Left lung (tissue), 4 donors: ENCODE measurements at regions not wholly inside any gene's neighbourhood (a gene's known extent, or its start where the extent isn't known, plus 50 kb on each side); places are given as distances from the start of the nearest gene placed in this dataset.

Experiments
- ATAC-seq: fragments of 200-7000 bp; cut with Tn5 transposase; one replicate; pipeline ENCODE4 v1.9.1; 2020; ENCODE audit warnings: moderate library complexity
- DNase-seq, 4 donors: peaks; one replicate each; pipeline ENCODE4 v3.0.0-alpha.2; 2013 to 2020
- H3K27ac ChIP-seq, 2 donors: fragments of 200-600 bp; sonication (generic) in 1 of 2; one replicate each; pipeline versions ENCODE4 v1.5.0 to v1.8.0; 2020 to 2021
- H3K27me3 ChIP-seq, 2 donors: fragments of 200-600 bp; sonication (generic) in 1 of 2; one replicate each; pipeline versions ENCODE4 v1.5.0 to v1.8.0; 2020 to 2021
- H3K36me3 ChIP-seq, 2 donors: fragments of 200-600 bp; sonication (generic) in 1 of 2; one replicate each; pipeline versions ENCODE4 v1.5.0 to v1.8.0; 2020 to 2021
- H3K4me1 ChIP-seq, 2 donors: fragments of 200-600 bp; one replicate each; pipeline ENCODE4 v1.8.0; 2021
- H3K4me3 ChIP-seq, 2 donors: fragments of 200-600 bp; sonication (generic) in 1 of 2; one replicate each; pipeline versions ENCODE4 v1.5.0 to v1.8.0; 2020 to 2021; ENCODE audit warnings: mild to moderate bottlenecking in 1 of 2
- H3K9me3 ChIP-seq, 2 donors: fragments of 200-600 bp; sonication (generic) in 1 of 2; one replicate each; pipeline versions ENCODE4 v1.5.0 to v1.8.0; 2020 to 2021
- intact Hi-C, 2 donors: fragments of 100-400 bp; cut with DNase I; formaldehyde crosslinking; loops; one replicate each; pipeline versions ENCODE4 v1.11.2 to v1.14.2; 2022
- TF ChIP-seq, protein P1 (sequence below), 2 donors: fragments of 200-600 bp; sonication (generic) in 1 of 2; IDR thresholded peaks; one replicate each; pipeline versions ENCODE4 v1.5.0 to v1.8.0; 2021; ENCODE audit warnings: antibody characterized with exemption in 2 of 2
- donor health status: DM: no; HTN: yes; CAD: no.
- donor health status: DM: no; HTN: no; CAD: no.

DNA sequence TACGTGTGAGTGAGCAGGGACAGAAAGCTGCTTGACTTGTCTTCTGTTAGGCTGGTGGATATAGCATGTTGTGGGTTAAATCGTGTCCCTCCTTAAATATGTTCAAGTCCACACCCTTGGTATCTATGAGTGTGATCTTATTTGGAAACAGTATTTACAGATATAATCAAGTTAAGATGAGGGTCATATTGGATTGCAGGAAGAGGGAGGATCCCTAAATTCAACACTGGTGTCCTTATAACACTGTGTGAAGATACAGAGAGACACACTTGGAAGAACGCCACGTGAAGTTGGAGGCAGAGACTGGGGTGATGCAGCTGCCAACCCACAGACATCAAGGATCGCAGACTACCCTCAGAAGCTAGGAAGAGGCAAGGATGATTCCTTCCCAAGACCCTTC, 275.2 kb upstream of the SSTR1 start:
- Histone ChIP-seq H3K27ac (no peak overlapping the region), H3K36me3 (no peaks in the 10 kb centered on the region), H3K9me3 (peaks cover 0 to 2% of the 10 kb centered on the region in 2 donors), H3K4me1 (no peaks in the 10 kb centered on the region), H3K4me3 (no peak overlapping the region), H3K27me3 (no peaks in the 10 kb centered on the region)
- DNase-seq (peak in 1 of 4 donors; percentile 27), ATAC-seq (no peak)
- TF ChIP-seq, protein P1, sequence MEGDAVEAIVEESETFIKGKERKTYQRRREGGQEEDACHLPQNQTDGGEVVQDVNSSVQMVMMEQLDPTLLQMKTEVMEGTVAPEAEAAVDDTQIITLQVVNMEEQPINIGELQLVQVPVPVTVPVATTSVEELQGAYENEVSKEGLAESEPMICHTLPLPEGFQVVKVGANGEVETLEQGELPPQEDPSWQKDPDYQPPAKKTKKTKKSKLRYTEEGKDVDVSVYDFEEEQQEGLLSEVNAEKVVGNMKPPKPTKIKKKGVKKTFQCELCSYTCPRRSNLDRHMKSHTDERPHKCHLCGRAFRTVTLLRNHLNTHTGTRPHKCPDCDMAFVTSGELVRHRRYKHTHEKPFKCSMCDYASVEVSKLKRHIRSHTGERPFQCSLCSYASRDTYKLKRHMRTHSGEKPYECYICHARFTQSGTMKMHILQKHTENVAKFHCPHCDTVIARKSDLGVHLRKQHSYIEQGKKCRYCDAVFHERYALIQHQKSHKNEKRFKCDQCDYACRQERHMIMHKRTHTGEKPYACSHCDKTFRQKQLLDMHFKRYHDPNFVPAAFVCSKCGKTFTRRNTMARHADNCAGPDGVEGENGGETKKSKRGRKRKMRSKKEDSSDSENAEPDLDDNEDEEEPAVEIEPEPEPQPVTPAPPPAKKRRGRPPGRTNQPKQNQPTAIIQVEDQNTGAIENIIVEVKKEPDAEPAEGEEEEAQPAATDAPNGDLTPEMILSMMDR (IDR thresholded peaks at IDR 0.05): no peak
- intact Hi-C loops: no loop called here

DNA sequence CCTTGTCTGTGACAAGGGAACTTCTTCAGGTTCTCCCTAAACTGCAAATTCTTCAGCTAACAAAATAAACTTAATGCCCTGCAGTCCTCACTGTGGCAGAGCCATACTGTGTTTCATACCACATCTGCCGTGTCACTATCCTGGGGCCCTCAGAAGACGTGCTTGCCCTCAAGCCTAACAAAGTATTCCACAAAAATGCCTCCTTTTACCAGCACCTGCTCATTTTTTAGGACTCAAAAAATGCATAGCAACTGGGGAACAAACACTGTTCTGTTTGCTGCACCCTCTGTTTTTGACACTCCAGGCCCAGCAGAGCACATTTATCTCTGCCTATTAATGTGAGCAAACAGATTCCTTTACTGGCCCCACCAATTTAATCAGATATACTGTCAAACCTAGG, 270.7 kb upstream of the SSTR1 start:
- Histone ChIP-seq H3K27ac (no peak overlapping the region), H3K36me3 (no peaks in the 10 kb centered on the region), H3K4me3 (no peak overlapping the region), H3K27me3 (no peaks in the 10 kb centered on the region), H3K9me3 (peaks cover 0 to 2% of the 10 kb centered on the region in 2 donors), H3K4me1 (no peaks in the 10 kb centered on the region)
- TF ChIP-seq, protein P1 (IDR thresholded peaks at IDR 0.05): no peak
- DNase-seq (no peak), ATAC-seq (no peak)
- intact Hi-C loops: no loop called here

DNA sequence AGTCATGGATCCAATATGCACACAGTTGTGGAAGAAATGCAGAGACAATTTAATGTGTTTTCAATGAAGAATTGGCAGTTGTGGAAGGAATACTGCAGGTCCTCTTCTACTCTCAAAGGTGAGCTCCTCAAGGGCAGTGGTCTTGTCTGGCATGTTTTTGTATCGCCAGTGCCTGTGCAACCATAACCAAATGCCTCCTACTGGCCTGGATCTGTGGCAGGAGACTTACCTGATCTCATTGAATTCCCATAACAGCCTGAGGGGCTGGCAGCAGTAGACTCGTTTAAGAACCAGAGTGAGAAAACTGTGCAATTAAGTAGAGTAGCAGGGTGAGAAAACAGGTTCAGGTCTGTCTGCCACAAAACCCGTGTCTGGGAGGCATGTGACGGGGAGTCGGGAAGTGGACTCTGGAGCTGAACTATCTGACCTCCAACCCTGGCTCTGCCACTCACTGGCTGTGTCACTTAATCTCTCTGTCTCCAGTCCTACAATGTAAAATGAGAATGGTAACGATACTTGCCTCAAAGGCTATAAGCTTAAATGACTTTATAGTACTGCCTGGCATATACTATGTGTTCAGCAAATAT, 268.2 kb upstream of the SSTR1 start:
- no peak overlapping the region for H3K4me3 ChIP-seq
- TF ChIP-seq, protein P1 (IDR thresholded peaks at IDR 0.05): no peak
- intact Hi-C loops: no loop called here
- peaks cover 0 to 8% of the 10 kb centered on the region in 2 donors for H3K9me3 ChIP-seq
- H3K27me3 ChIP-seq: no peaks in the 10 kb centered on the region
- DNase-seq: no peak
- no peaks in the 10 kb centered on the region for H3K4me1 ChIP-seq
- H3K27ac ChIP-seq: no peak overlapping the region
- ATAC-seq: no peak
- no peaks in the 10 kb centered on the region for H3K36me3 ChIP-seq

DNA sequence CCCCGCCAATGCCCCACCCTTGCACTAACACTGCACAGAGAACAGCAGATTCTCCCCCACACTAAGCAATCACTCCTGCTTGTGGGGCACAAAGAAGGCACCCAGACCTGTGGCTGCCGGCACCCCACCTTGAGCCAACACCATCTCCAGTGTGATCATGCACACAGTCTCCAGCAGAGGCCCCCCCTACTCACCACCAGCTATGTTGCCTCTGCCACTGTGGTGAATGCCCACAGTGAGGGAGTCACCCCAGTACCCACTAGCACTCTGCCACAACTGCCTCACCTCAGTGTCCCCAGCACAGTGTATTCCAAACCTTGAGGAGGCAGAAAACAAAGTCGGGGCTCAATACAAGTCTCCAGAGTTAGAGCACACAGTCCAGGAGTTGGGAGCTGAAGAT, 261.7 kb upstream of the SSTR1 start:
- intact Hi-C loops: no loop called here
- H3K27ac ChIP-seq: no peak overlapping the region
- H3K27me3 ChIP-seq: no peaks in the 10 kb centered on the region
- H3K4me1 ChIP-seq: no peaks in the 10 kb centered on the region
- H3K36me3 ChIP-seq: no peaks in the 10 kb centered on the region
- peaks cover 0 to 38% of the 10 kb centered on the region in 2 donors for H3K9me3 ChIP-seq
- ATAC-seq: no peak
- TF ChIP-seq, protein P1 (IDR thresholded peaks at IDR 0.05): no peak
- H3K4me3 ChIP-seq: no peak overlapping the region
- DNase-seq: no peak

DNA sequence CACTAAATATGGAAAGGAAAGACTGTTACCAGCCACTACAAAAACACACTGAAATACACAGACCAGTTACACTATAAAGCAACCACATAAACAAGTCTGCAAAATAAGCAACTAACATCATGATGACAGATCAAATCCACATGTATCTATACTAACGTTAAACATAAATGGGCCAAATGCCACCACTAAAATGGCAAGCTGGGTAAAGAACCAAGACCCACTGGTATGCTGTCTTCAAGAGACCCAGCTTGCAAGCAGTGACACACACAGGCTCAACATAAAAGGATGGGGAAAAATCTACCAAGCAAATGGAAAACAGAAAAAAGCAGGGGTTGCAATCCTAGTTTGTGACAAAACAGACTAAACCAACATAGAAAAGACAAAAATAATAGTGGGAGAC, 260.9 kb upstream of the SSTR1 start:
- Histone ChIP-seq H3K27ac (no peak overlapping the region), H3K9me3 (peaks cover 0 to 38% of the 10 kb centered on the region in 2 donors), H3K4me3 (no peak overlapping the region), H3K36me3 (no peaks in the 10 kb centered on the region), H3K27me3 (no peaks in the 10 kb centered on the region), H3K4me1 (no peaks in the 10 kb centered on the region)
- ATAC-seq (no peak), DNase-seq (no peak)
- intact Hi-C loops: no loop called here
- TF ChIP-seq, protein P1 (IDR thresholded peaks at IDR 0.05): no peak
